CD14-positive monocyte (primary cell): ENCODE measurements at regions not wholly inside any gene's neighbourhood (a gene's known extent, or its start where the extent isn't known, plus 50 kb on each side); places are given as distances from the start of the nearest gene placed in this dataset.

ENCODE experiments used
- DNase-seq, 3 donors: peaks; one replicate each; pipeline ENCODE4 v3.0.0-alpha.2; 2011 to 2022
- H2AFZ ChIP-seq: 2 replicates; pipeline ENCODE4 v1.6.0; 2012; ENCODE audit warnings: mild to moderate bottlenecking, low read depth, low read length, inconsistent platforms; ENCODE audit not compliant: insufficient read depth, poor library complexity, severe bottlenecking
- H3K27ac ChIP-seq, 2 donors: 1 replicate in 1 of 2; 2 replicates in 1 of 2; pipeline ENCODE4 v1.5.1; 2012 to 2013; ENCODE audit warnings: low read length in 2 of 2, control low read depth in 1 of 2, inconsistent platforms in 1 of 2, low read depth in 1 of 2, mild to moderate bottlenecking in 1 of 2
- H3K27me3 ChIP-seq, 2 donors: one replicate each; pipeline versions ENCODE4 v1.6.0 to v1.6.1; 2011 to 2013; ENCODE audit warnings: low read length in 2 of 2; ENCODE audit not compliant: control insufficient read depth in 2 of 2, insufficient read depth in 2 of 2
- H3K36me3 ChIP-seq, 2 donors: replicated peaks in 1 of 2; 1 replicate in 1 of 2; 2 replicates in 1 of 2; pipeline versions ENCODE4 v1.5.1 to v1.6.1; 2012 to 2013; ENCODE audit warnings: low read length in 2 of 2, control low read depth in 1 of 2, inconsistent platforms in 1 of 2, mild to moderate bottlenecking in 1 of 2; ENCODE audit not compliant: insufficient read depth in 2 of 2, control insufficient read depth in 1 of 2
- H3K4me1 ChIP-seq, 2 donors: 1 replicate in 1 of 2; 2 replicates in 1 of 2; pipeline versions ENCODE4 v1.5.1 to v1.6.1; 2012 to 2013; ENCODE audit warnings: low read length in 2 of 2, control low read depth in 1 of 2, inconsistent platforms in 1 of 2, mild to moderate bottlenecking in 1 of 2, moderate library complexity in 1 of 2; ENCODE audit not compliant: insufficient read depth in 2 of 2, control insufficient read depth in 1 of 2
- H3K4me2 ChIP-seq: replicated peaks from 2 replicates; pipeline ENCODE3; 2012; ENCODE audit warnings: low read length, moderate library complexity, mild to moderate bottlenecking; ENCODE audit not compliant: poor library complexity, severe bottlenecking; ENCODE audit errors: extremely low read depth
- H3K4me3 ChIP-seq, 3 experiments: fragments of 200-600 bp in 1 of 3; sonication (generic) in 1 of 3; replicated peaks in 1 of 3; 1 replicate in 2 of 3; 2 replicates in 1 of 3; pipeline ENCODE4 v1.5.1; 2011 to 2013; ENCODE audit warnings: low read length in 3 of 3, mild to moderate bottlenecking in 3 of 3, control low read depth in 2 of 3, low read depth in 2 of 3, inconsistent platforms in 1 of 3, moderate library complexity in 1 of 3
- H3K79me2 ChIP-seq: 2 replicates; pipeline ENCODE4 v1.6.0; 2012; ENCODE audit warnings: mild to moderate bottlenecking, control low read depth, inconsistent platforms, low read length, moderate library complexity; ENCODE audit not compliant: insufficient read depth
- H3K9ac ChIP-seq: 2 replicates; pipeline ENCODE4 v1.6.0; 2017; ENCODE audit warnings: low read length, mild to moderate bottlenecking; ENCODE audit not compliant: insufficient read depth, poor library complexity, severe bottlenecking
- H3K9me3 ChIP-seq, 2 donors: replicated peaks in 1 of 2; 1 replicate in 1 of 2; 2 replicates in 1 of 2; pipeline versions ENCODE4 v1.5.1 to v1.6.1; 2012 to 2013; ENCODE audit warnings: low read length in 2 of 2, control low read depth in 1 of 2; ENCODE audit not compliant: control insufficient read depth in 1 of 2, insufficient read depth in 1 of 2
- H4K20me1 ChIP-seq: 2 replicates; pipeline ENCODE4 v1.6.0; 2012; ENCODE audit warnings: mild to moderate bottlenecking, low read length, control low read depth, moderate library complexity; ENCODE audit not compliant: insufficient read depth
- H3K27ac Mint-ChIP-seq, 7 donors: one replicate each; pipeline ENCODE4 v1.8.0; 2020; ENCODE audit warnings: mild to moderate bottlenecking in 7 of 7, mixed read lengths in 7 of 7, moderate library complexity in 6 of 7, inconsistent platforms in 2 of 7
- H3K27me3 Mint-ChIP-seq, 3 donors: one replicate each; pipeline ENCODE4 v1.8.0; 2021 to 2022; ENCODE audit warnings: low read depth in 3 of 3, mild to moderate bottlenecking in 3 of 3, mixed read lengths in 3 of 3, moderate library complexity in 3 of 3, inconsistent platforms in 1 of 3
- H3K36me3 Mint-ChIP-seq, 2 donors: one replicate each; pipeline ENCODE4 v1.8.0; 2020; ENCODE audit warnings: mixed read lengths in 2 of 2, inconsistent platforms in 1 of 2, mild to moderate bottlenecking in 1 of 2
- H3K4me1 Mint-ChIP-seq: one replicate; pipeline ENCODE4 v1.8.0; 2020; ENCODE audit warnings: mild to moderate bottlenecking, mixed read lengths
- H3K4me3 Mint-ChIP-seq, 2 donors: one replicate each; pipeline ENCODE4 v1.8.0; 2020; ENCODE audit warnings: mild to moderate bottlenecking in 2 of 2, mixed read lengths in 2 of 2, moderate library complexity in 1 of 2
- H3K9me3 Mint-ChIP-seq, 7 donors: one replicate each; pipeline ENCODE4 v1.8.0; 2020 to 2022; ENCODE audit warnings: mixed read lengths in 7 of 7, mild to moderate bottlenecking in 6 of 7, moderate library complexity in 6 of 7, inconsistent platforms in 2 of 7
- CTCF ChIP-seq: fragments of 200-600 bp; IDR thresholded peaks from one replicate; pipeline ENCODE4 v1.8.0; 2022; ENCODE audit warnings: antibody characterized with exemption, mild to moderate bottlenecking
- WGBS: methylation state at CpG from one replicate; pipeline ENCODE4 v1.1.5; 2013; ENCODE audit warnings: missing lambda C conversion rate; ENCODE audit not compliant: insufficient coverage; 5-methylcytosine and 5-hydroxymethylcytosine counted together
- intact Hi-C, 2 donors: fragments of 100-400 bp; cut with micrococcal nuclease; formaldehyde crosslinking; loops; one replicate each; pipeline versions ENCODE4 v1.15.0 to v1.15.1; 2023

GRCh38 chr1:229792012-229792975 is 166.2 kb downstream of the URB2 start:
- Histone ChIP-seq H3K9me3 (peaks cover 0 to 9% of the 10 kb centered on the region in 2 donors), H3K36me3 (no peaks in the 10 kb centered on the region), H3K4me2 (no peak overlapping the region), H4K20me1 (no peaks in the 10 kb centered on the region), H3K79me2 (no peaks in the 10 kb centered on the region), H3K27me3 (no peaks in the 10 kb centered on the region), H3K27ac (no peak overlapping the region), H3K9ac (no peak overlapping the region), H3K4me3 (no peak overlapping the region), H2AFZ (no peak overlapping the region), H3K4me1 (peaks cover 0 to 4% of the 10 kb centered on the region in 2 donors)
- Mint-ChIP-seq H3K9me3 (peaks cover 10 to 31% (median 18%) of the 10 kb centered on the region in 7 donors), H3K27ac (no peak overlapping the region), H3K27me3 (peaks cover 0 to 4% (median 2%) of the 10 kb centered on the region in 3 donors), H3K36me3 (no peaks in the 10 kb centered on the region), H3K4me3 (no peak overlapping the region), H3K4me1 (no peaks in the 10 kb centered on the region)
- DNase-seq = no peak
- TF ChIP-seq CTCF = no peak
- intact Hi-C loops = no loop called here
- WGBS = 100% methylated on average over 2 of the region's 6 CpGs

- H4K20me1 ChIP-seq = no peaks in the 10 kb centered on the region
- Mint-ChIP-seq H3K27ac (no peak overlapping the region), H3K36me3 (no peaks in the 10 kb centered on the region), H3K4me3 (no peak overlapping the region), H3K9me3 (peaks cover 3 to 25% (median 15%) of the 10 kb centered on the region in 7 donors), H3K27me3 (peaks cover 2 to 5% (median 2%) of the 10 kb centered on the region in 3 donors), H3K4me1 (no peaks in the 10 kb centered on the region)
- H3K4me3 ChIP-seq = no peak overlapping the region
- no peak overlapping the region for H2AFZ ChIP-seq
- intact Hi-C loops = no loop called here
- H3K4me1 ChIP-seq = peaks cover 0 to 4% of the 10 kb centered on the region in 2 donors
- H3K9me3 ChIP-seq = peaks cover 0 to 3% of the 10 kb centered on the region in 2 donors
- no peak overlapping the region for H3K9ac ChIP-seq
- no peak for TF ChIP-seq CTCF
- no peak overlapping the region for H3K27ac ChIP-seq
- H3K36me3 ChIP-seq = no peaks in the 10 kb centered on the region
- DNase-seq = no peak
- H3K79me2 ChIP-seq = no peaks in the 10 kb centered on the region
- H3K27me3 ChIP-seq = no peaks in the 10 kb centered on the region
- 100% methylated on average over 3 of the region's 5 CpGs for WGBS
- no peak overlapping the region for H3K4me2 ChIP-seq
Measured at GRCh38 chr1:229793488-229793887, 167.4 kb downstream of the URB2 start.
